ENCODE measurements at regions not wholly inside any gene's neighbourhood (a gene's known extent, or its start where the extent isn't known, plus 50 kb on each side); places are given as distances from the start of the nearest gene placed in this dataset.
A peak's percentile ranks its signal among the peaks of the same experiment; 100 is the strongest.
"Not testable (repeated sequence)": the region's sequence is repeated elsewhere in the genome, so short reads cannot be mapped to it uniquely, and the experiment has no call there.

DNA sequence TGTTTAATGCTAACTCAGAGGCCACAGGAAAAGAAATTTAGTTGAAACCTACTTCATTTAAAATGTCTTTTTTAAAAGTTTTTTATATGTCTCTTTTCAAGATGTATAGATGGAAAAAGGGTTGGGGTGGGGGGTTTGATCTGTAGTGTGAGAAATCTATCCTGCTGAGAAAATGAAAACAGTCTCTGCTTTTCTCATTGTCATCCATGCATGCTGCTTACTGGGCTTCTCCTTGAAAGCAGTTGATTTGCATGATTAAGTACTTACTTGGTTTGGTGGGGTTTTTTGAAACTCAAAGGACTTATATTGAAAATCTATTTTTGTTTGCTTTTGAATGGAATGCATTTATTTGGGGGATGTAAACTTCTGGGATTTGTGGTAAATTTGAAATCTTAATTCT is 313.6 kb upstream of the DKK2 start:
- intact Hi-C loops (cut with DNase I), result no loop called here
- no peak for ATAC-seq

DNA sequence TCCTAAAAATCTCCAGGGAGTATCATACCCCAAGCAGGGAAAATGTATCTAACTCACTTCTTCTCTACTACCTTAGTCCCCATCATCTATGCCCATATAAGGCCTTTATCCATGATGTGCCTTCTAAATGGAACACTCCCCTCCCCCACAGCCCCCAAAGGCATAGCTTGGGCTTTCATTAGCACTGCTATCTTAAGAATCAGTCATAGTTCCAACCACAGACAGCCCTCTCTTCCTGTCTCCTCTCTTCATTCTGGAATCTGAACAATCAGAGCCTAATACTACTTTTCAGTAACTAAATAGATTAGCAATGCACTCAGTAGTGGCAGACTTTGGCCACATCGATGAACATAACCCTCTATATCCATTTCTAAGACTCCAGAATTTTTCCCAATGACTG is 313.2 kb upstream of the DKK2 start:
- ATAC-seq (no peak), DNase-seq (ENCODE audit: low spot score) (no peak)
- intact Hi-C loops (cut with DNase I), result no loop called here

More for the DNA sequence above, 313.6 kb upstream of the DKK2 start:
- DNase-seq (ENCODE audit: low spot score), result no peak

DNA sequence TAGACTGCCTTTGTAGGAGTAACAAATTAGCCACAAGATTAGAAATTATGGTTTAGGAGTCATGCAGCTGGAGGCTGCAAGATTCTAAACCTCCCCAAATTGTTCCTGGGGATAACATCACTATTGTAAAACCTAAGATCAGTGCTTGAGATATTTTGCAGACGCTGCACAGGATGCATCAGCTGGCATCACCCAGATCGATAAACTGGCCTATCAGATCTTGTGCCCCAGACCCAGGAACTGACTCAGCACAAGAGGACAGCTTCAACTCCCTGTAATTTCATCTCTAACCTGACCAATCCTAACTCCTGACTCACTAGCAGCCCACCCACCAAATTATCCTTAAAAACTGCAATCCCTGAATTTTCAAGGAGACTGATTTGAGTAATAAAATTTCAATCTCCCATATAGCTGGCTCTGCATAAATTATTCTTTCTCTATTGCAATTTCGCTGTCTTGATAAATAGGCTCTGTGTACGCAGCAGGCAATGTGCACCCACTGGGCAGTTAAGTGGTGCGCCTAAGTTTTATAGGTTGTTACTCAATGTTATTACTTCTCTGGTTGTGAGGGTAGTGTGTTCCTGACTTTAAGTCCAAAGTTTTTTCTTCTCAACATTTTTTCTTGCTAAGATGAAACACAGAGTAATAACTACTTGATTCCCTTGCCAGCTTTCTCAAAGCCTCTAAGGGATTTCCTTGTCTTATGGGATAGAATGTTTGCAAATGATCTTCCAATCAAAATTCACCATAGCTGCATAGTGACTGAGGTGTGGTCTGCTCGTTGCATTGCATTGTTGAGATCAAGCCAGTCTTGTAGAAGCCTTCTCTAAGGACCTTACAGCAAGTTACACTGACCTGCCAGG is 312.3 kb upstream of the DKK2 start:
- intact Hi-C loops (cut with DNase I), result no loop called here
- ATAC-seq (no peak), DNase-seq (ENCODE audit: low spot score) (no peak)

DNA sequence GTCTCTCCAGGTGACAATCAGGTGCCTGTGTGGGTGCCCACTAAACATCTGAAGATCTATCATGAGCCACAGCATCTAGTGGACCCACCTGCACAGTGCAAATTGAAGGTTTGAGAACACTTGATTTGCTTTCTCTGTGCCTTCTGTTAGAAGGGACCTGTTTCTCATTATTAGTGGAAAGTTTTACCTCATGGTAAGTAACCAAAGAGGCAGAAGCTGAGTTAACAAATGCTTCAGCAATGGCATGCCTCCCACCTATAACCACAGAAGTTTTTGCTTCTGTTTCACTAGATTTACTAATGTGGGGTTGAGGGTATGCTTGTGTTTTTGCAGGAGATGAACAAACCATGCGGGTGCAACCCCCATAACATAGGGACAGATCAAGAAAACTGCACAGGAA is 297.4 kb upstream of the DKK2 start:
- ATAC-seq (no peak), DNase-seq (ENCODE audit: low spot score) (no peak)
- intact Hi-C loops (cut with DNase I), result no loop called here

- ATAC-seq; intact Hi-C loops (cut with DNase I); DNase-seq (ENCODE audit: low spot score): not testable (repeated sequence)
These were observed 296.5 kb upstream of the DKK2 start for GRCh38 chr4:107332656-107333055.

- DNase-seq (ENCODE audit: low spot score) (no peak), ATAC-seq (no peak)
- intact Hi-C loops (cut with DNase I), result no loop called here
These were observed 294.8 kb upstream of the DKK2 start for GRCh38 chr4:107330916-107331315.

DNA sequence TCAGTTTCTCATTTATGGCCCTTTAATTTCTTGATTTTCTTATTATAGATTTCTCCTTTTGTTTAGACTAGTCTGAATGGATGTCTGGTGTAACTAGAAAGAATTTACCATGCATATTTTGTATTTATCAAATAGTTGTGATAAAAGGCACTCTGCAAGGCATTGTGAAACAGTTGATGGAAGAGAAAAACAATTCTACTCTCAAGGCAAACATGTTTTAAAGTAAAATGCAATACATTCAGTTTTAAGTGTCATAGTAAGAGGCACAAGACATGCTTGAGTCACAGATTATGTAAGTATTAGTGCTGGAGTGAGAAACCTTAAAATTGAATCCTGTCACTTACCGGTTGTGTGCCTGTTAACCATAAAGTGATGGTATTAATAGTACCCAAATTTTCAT is 283.3 kb upstream of the DKK2 start:
- no peak for ATAC-seq
- no peak for DNase-seq (ENCODE audit: low spot score)
- intact Hi-C loops (cut with DNase I), result no loop called here

GRCh38 chr4:107318078-107318477 is 282.0 kb upstream of the DKK2 start:
- DNase-seq (ENCODE audit: low spot score) (no peak), ATAC-seq (no peak)
- intact Hi-C loops (cut with DNase I), result no loop called here

DNA sequence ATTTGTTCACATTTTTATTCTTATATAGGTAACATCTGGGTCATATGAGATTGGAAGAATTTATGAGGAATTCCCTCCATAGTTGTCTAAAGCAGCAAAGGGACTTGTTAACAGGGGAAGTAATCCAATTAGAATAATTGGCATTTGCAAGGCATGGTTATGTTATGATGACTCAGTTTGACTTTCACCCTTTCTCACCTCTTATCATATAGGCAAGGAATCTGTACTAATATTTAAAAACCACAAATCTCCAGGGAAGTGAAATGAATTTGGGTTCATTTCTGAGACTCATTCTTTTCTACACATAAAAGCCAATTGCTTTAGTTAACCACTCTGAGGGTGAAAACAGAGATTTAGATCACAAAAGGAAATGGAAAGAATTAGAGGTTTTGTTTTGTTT is 281.5 kb upstream of the DKK2 start:
- intact Hi-C loops (cut with DNase I), result no loop called here
- DNase-seq (ENCODE audit: low spot score), result no peak
- no peak for ATAC-seq

DNA sequence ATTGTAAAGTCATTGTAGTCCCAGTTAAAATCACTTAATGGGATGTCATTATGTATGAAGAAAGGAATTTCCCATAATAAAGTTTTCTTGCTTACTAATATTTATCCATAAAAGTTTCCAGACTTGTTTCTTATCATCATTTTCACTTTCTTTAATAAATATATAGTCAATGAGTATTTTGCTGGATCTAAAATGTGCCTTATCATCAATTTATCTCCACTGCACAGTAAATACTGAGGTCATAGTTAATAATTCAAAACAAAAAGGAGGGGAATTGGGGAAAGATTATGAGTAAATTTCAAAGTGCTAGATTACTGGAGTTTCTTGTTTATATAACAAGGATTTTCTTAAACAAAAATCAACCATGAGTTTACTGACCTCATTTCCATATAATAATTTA is 279.5 kb upstream of the DKK2 start:
- ATAC-seq, result no peak
- no peak for DNase-seq (ENCODE audit: low spot score)
- intact Hi-C loops (cut with DNase I), result no loop called here

GRCh38 chr4:107314156-107314555 is 278.0 kb upstream of the DKK2 start:
- no peak for DNase-seq (ENCODE audit: low spot score)
- intact Hi-C loops (cut with DNase I), result no loop called here
- no peak for ATAC-seq

- ATAC-seq (no peak), DNase-seq (ENCODE audit: low spot score) (no peak)
- intact Hi-C loops (cut with DNase I), result no loop called here
These were observed 276.3 kb upstream of the DKK2 start for GRCh38 chr4:107312366-107312765.

GRCh38 chr4:107304699-107305286 is 268.7 kb upstream of the DKK2 start:
- DNase-seq (ENCODE audit: low spot score) (no peak), ATAC-seq (no peak)
- intact Hi-C loops (cut with DNase I), result no loop called here

DNA sequence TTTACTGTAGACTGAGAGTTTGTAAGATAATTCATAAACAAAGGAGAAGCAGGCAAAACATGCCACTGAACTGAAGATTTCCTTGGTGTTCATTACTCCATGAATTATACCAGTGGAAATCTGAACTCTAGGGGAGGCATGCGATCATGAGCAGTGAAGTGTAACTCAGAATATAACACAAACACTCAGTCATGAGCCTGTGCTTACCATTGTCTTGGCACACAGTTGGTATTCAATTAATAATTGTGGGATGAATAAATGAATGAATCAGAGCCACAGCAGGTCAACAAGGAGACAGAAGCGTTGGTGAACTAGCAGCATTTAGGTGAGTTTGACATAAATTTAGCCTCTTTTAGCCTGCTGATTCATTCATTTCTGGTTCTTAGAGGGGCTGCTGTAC is 263.5 kb upstream of the DKK2 start:
- ATAC-seq (no peak), DNase-seq (ENCODE audit: low spot score) (no peak)
- intact Hi-C loops (cut with DNase I), result no loop called here

DNA sequence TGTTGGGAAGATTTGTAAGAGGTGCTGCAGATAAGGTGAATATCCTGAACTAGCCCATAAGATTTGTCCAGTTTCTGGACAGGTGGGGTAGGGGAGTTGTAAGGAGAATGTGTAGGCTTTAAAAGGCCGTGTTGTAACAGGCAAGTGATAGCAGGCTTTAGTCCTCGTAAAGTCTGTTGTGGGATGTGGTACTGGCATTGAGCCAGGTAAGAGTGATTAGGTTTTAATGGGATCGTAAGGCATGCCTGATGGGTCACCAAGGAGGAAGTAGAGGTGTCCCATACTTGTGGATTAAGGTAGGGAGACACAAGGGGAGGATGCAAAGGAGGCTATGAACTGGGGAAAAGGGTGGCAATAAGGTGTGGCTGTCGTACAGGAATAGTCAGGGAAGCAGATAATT is 256.9 kb upstream of the DKK2 start:
- no peak for ATAC-seq
- intact Hi-C loops (cut with DNase I), result no loop called here

DNA sequence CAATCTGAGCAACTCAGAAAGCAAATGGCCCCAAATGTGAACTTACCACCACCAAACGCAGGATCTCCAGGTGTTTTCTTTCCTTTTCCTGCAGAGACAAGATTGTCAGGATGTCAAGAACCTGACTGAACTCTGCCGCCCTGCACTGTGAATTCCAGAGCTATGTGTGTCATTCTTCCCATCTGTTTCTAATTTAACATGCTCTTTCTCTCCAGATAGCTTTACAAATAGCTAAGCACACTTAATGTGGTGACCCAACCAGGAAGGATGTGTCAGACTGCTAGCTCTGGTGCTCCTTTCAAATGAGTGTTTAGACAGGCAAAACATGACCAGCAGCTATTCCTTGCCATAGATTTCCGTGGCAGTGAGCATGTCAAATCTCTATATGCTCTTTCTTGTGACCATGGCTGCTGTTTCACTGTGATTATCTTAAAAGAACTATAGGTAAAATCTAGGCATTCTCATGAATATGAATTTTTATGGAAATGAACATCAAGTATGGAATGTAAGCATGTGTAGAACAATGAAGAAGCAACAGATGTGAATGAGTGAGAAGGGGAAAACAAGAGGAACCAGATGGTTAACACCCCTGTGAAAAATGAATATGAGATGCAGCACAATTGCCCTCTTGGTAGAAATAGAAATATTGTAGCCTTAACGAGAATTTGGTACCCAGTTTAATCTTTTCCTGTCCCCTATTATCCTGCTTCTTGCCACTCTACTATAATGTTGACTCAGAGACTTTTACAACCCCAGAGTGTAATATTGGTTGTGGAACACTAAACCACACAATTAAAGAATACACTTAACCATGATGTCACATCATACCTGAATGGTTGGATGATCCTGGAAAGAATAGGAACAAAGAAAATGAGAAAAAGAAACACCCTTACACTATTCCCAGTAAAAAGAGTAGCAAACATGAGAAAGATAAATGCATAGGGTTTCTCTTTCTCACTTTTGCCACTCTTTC is 247.8 kb upstream of the DKK2 start:
- ATAC-seq (peak; percentile 77), DNase-seq (ENCODE audit: low spot score) (no peak)
- intact Hi-C loops (cut with DNase I), result no loop called here

More for the DNA sequence above, 256.9 kb upstream of the DKK2 start:
- no peak for DNase-seq (ENCODE audit: low spot score)

DNA sequence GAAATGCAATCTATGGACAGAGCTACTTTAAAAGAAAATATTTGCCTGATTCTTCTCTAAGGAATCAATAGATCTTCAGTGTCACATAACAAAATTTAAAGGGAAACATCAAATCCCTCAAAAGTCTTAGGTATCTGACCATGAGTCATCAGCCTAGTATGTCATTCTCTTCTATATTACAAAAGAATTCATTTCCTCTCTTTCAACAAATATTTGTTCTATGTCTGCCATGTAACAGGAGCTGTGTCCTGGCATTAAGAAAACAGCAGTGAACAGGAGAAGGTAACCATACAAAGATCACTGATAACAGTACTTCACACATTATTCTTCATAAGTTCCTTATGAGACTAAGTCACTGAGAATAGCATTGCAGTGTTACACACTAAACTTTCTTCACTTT is 243.6 kb upstream of the DKK2 start:
- ATAC-seq (no peak), DNase-seq (ENCODE audit: low spot score) (no peak)
- intact Hi-C loops (cut with DNase I), result no loop called here

GRCh38 chr4:107278791-107279483 is 242.8 kb upstream of the DKK2 start:
- ATAC-seq (no peak), DNase-seq (ENCODE audit: low spot score) (no peak)
- intact Hi-C loops (cut with DNase I), result no loop called here

DNA sequence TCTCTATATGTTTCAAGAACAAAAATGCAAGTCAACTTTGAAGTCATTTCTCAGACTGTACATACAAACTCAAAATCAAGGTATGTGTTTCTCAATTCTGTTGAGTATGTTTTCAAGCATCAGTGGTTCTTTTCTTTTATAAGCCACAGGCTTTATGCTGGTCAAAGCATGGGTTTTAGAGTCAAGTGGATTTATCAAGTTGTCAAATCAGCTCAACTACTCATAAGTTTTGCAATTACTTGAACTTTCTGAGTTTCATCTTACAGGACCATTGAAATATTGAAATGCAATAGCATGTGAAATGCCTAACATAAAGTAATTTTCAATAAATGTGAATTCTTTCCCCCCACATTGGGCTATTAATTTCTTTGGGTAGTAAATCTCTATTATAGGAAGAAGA is 239.9 kb upstream of the DKK2 start:
- intact Hi-C loops (cut with DNase I), result no loop called here
- no peak for ATAC-seq
- no peak for DNase-seq (ENCODE audit: low spot score)
